ENCODE measurements at regions not wholly inside any gene's neighbourhood (a gene's known extent, or its start where the extent isn't known, plus 50 kb on each side); places are given as distances from the start of the nearest gene placed in this dataset.
"Not testable (repeated sequence)": the region's sequence is repeated elsewhere in the genome, so short reads cannot be mapped to it uniquely, and the experiment has no call there.

DNA sequence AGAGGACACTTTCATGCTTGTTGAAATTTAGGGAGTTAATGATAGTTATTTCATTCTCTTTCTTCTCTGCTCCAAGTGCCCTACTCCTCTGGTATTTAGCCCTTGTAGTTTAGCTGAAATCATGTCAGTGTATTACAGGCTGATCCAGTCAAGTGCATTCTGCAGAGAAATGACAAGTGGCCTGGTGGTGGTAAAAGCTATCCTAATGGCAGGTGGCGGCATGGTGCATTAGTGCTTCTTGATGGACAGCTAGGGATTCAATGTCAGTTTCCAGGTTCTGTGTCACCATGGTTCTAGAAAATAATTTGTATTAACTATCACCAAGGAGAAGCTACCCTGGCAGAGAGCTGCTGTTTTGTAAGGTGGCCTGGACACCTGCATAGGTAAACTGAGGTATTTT is 90.0 kb upstream of the BNIP2 start:
- no peak for TF ChIP-seq POLR2AphosphoS5 (IDR thresholded peaks at IDR 0.05)
- TF ChIP-seq POLR2A (IDR thresholded peaks at IDR 0.05): no peak
- TF ChIP-seq, protein P1, sequence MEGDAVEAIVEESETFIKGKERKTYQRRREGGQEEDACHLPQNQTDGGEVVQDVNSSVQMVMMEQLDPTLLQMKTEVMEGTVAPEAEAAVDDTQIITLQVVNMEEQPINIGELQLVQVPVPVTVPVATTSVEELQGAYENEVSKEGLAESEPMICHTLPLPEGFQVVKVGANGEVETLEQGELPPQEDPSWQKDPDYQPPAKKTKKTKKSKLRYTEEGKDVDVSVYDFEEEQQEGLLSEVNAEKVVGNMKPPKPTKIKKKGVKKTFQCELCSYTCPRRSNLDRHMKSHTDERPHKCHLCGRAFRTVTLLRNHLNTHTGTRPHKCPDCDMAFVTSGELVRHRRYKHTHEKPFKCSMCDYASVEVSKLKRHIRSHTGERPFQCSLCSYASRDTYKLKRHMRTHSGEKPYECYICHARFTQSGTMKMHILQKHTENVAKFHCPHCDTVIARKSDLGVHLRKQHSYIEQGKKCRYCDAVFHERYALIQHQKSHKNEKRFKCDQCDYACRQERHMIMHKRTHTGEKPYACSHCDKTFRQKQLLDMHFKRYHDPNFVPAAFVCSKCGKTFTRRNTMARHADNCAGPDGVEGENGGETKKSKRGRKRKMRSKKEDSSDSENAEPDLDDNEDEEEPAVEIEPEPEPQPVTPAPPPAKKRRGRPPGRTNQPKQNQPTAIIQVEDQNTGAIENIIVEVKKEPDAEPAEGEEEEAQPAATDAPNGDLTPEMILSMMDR (IDR thresholded peaks at IDR 0.05 in 8 of 11, conservative IDR thresholded peaks at IDR 0.05 in 3 of 11): no peak
- no peaks in the 10 kb centered on the region for H3K4me1 ChIP-seq
- H3K27me3 ChIP-seq (replicated peaks in 1 of 7): peaks cover 0 to 7% (median 0%) of the 10 kb centered on the region in 7 donors
- no peak overlapping the region for H3K27ac ChIP-seq
- no peak overlapping the region for H3K4me3 ChIP-seq
- no peaks in the 10 kb centered on the region for H3K9me3 ChIP-seq
- DNase-seq: no peak
- 92 to 100% (median 96%) methylated on average over 1 of the region's 1 CpG for WGBS, 5 donors
- no peaks in the 10 kb centered on the region for H3K36me3 ChIP-seq
- intact Hi-C loops (cut with DNase I; ENCODE audit: low total_unique reads): no loop called here

DNA sequence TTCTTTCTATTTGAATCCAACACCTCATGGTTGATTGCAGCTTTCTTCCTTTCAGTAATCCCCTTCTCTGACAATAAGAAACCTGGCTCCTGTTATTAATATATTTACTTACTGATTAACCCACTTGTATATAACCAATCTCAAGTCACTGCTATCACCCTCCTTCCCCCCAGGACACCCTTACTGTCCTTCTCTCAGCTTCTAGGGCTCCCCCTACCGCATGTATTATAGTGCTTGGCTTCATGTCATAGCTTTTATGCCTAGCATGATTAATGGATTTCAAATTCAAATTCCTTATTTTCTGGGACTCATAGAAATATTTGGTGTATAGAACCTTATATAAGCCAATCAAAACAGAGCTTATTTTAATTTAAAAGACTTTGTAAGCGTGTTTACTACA is 75.7 kb upstream of the BNIP2 start:
- intact Hi-C loops (cut with DNase I; ENCODE audit: low total_unique reads): no loop called here
- Histone ChIP-seq H3K4me3 (no peak overlapping the region), H3K4me1 (no peaks in the 10 kb centered on the region), H3K27me3 (replicated peaks in 1 of 7) (peaks cover 0 to 18% (median 0%) of the 10 kb centered on the region in 7 donors), H3K27ac (no peak overlapping the region), H3K36me3 (no peaks in the 10 kb centered on the region), H3K9me3 (no peaks in the 10 kb centered on the region)
- DNase-seq: no peak
- WGBS, 5 donors: 59 to 70% (median 61%) methylated on average over 2 of the region's 2 CpGs
- TF ChIP-seq POLR2AphosphoS5 (IDR thresholded peaks at IDR 0.05) (no peak), POLR2A (IDR thresholded peaks at IDR 0.05) (no peak)
- TF ChIP-seq, protein P1 (IDR thresholded peaks at IDR 0.05 in 8 of 11, conservative IDR thresholded peaks at IDR 0.05 in 3 of 11): no peak

DNA sequence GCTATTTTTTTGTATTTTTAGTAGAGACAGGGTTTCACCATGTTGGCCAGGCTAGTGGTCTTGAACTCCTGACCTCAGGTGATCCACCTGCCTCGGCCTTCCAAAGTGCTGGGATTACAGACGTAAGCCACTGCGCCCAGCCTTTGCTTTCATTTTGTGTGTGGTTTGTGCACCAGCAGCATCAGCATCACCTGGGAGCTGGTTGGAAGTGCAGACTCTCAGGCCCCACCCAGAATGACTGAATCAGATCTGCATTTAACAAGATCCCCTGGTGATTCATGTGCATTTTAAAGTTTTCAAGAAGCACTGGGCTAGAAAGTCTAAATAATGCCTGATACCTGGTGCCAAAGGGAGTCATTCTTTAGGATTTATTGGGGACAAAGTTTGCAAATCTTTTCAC is 73.4 kb upstream of the BNIP2 start:
- intact Hi-C loops (cut with DNase I; ENCODE audit: low total_unique reads): no loop called here

DNA sequence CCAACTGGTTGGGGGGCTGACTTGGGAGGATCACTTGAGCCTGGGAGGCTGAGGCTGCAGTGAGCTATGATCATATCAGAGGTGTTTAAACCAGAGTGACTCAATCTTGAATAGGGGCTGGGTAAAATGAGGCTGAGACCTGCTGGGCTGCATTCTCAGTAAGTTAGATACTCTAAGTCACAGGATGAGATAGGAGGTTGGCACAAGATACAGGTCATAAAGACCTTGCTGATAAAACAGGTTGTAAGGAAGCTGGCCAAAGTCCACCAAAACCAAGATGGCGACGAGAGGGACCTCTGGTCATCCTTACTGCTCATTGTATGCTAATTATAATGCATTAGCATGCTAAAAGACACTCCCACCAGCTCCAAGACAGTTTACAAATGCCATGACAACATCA is 71.1 kb upstream of the BNIP2 start:
- H3K4me1 ChIP-seq; H3K27ac ChIP-seq; H3K9me3 ChIP-seq; H3K4me3 ChIP-seq; DNase-seq; H3K36me3 ChIP-seq; intact Hi-C loops (cut with DNase I; ENCODE audit: low total_unique reads): not testable (repeated sequence)
- 64 to 82% (median 67%) methylated on average over 2 of the region's 2 CpGs for WGBS, 5 donors
- peaks cover 0 to 36% (median 0%) of the 10 kb centered on the region in 7 donors for H3K27me3 ChIP-seq (replicated peaks in 1 of 7)

More for the DNA sequence above, 73.4 kb upstream of the BNIP2 start:
- no peak overlapping the region for H3K4me3 ChIP-seq
- no peak for DNase-seq
- no peak overlapping the region for H3K27ac ChIP-seq
- no peaks in the 10 kb centered on the region for H3K4me1 ChIP-seq
- H3K9me3 ChIP-seq: no peaks in the 10 kb centered on the region
- H3K27me3 ChIP-seq (replicated peaks in 1 of 7): peaks cover 0 to 33% (median 0%) of the 10 kb centered on the region in 7 donors
- WGBS, 5 donors: 72 to 84% (median 80%) methylated on average over 3 of the region's 3 CpGs
- TF ChIP-seq, protein P1 (IDR thresholded peaks at IDR 0.05 in 8 of 11, conservative IDR thresholded peaks at IDR 0.05 in 3 of 11): no peak
- TF ChIP-seq POLR2A (IDR thresholded peaks at IDR 0.05): no peak
- no peak for TF ChIP-seq POLR2AphosphoS5 (IDR thresholded peaks at IDR 0.05)
- no peaks in the 10 kb centered on the region for H3K36me3 ChIP-seq

All from spleen (tissue), 11 donors.